ENCODE measurements at regions not wholly inside any gene's neighbourhood (a gene's known extent, or its start where the extent isn't known, plus 50 kb on each side); places are given as distances from the start of the nearest gene placed in this dataset.
"Not testable (repeated sequence)": the region's sequence is repeated elsewhere in the genome, so short reads cannot be mapped to it uniquely, and the experiment has no call there.

DNA sequence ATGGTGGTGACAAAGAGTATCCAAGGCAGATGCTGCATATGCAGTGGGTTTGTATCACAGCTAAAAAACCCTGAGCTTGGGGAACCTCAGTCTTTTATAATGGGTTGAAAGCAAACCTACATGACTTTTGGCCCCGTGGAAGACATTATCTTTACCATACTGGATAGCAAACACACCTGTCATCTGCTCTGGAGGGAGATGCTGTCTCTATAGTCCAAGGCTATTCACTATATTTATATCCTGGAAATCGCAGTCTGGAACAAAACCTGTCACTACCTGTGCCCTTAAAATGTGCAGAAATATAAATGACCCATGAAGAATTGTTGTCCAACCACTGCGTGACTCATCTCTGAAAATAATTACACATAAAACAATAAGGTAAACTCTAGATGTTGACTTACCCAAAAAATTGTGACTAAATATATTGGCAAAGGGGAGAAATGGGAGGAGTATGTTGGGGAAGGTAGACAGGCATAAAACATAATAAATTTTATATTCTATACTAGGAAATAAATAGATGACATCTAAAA lies 121.0 kb upstream of the CXADR start:
- DNase-seq (ENCODE audit: low read depth in 4 of 4, low spot score in 3 of 4), result no peak

DNA sequence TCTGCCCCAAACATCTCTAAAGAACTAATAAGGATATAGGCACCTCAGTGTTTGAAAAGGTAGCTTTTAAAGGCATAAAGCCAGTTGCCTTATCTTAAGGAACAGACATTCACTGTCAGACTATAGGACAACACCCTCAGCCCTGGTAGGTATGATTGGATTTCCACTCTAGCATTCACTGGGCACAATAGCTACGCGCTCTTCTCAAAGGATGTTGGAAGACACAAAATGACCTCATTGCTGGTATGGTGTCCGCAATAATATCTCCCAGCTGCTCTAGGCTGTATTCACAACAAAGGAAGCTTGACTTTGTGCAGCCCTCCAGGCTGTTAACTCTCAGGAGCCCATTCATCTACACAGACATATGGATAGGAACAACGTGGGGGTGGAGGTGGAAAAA lies 119.4 kb upstream of the CXADR start:
- no peak for DNase-seq (ENCODE audit: low read depth in 4 of 4, low spot score in 3 of 4)

DNA sequence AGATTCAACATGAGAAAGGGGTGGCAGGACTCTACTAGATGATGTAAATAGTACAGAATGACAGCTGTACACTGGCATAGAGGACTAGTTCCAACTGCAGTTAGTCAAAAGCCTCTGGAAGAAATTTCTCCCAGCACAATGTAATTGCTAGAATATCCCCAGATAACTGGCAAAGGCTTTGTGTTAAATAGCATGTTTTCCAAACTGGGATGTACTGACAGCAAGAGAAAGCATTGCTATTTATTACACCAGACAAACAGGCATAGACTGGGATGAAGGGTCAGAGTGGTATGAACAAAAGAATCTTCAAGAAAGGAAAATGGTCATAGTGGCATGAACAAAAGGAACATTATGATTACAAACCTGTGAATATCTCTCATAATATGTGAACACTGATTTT lies 115.9 kb upstream of the CXADR start:
- DNase-seq (ENCODE audit: low read depth in 4 of 4, low spot score in 3 of 4), result no peak

DNA sequence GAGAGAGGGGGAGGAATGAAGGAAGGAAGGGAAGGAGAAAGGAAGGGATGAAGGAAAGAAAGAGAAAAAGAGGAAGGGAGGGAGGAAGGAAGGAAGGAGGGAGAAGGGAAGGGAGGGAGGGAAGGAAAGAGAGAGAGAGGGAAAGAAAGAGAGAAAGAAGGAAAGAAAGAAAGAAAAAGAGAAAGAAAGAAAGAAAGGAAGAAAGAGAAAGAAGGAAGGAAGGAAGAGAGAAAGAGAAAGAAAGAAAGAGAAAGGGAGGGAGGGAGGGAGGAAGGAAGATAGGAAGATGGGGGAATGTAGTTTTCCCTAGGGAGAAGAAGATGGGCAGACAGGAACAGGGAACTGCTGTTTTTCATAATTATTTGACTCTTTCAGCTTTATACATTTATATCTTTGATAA lies 115.1 kb upstream of the CXADR start:
- no peak for DNase-seq (ENCODE audit: low read depth in 4 of 4, low spot score in 3 of 4)

DNA sequence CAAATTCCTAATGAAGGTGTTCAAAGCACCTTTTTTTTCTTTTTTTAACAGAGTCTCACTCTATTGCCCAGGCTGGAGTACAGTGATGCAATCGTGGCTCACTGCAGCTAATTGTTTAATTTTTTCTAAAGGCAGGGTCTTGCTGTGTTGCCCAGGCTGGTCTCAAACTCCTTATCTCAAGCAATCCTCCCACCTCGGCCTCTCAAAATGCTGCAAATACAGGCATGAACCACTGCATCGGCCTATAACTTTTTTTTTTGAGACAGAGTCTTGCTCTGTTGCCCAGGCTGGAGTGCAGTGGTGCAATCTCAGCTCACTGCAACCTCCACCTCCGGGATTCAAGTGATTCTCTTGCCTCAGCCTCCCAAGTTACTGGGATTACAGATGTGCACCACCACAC lies 113.9 kb upstream of the CXADR start:
- not testable (repeated sequence) for DNase-seq (ENCODE audit: low read depth in 4 of 4, low spot score in 3 of 4)

DNA sequence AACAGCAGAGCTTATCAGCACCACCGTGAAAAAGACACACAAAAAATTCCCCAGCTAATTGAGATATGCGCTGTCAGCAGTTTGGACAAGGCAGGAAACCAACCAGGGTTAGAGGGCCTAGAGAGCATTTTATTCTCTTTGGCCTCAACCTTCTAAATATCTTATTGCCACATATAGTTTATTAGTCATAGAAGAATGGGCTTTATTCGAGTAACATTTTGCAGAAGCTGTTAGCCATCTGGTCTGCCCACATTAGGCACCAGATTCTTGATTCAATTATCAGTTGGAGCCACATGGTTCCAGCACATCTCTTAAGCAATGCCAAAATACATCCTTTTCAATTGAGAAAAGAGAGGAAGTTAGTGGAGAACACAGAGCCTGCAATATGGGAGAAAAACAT lies 109.9 kb upstream of the CXADR start:
- DNase-seq (ENCODE audit: low read depth in 4 of 4, low spot score in 3 of 4), result no peak

DNA sequence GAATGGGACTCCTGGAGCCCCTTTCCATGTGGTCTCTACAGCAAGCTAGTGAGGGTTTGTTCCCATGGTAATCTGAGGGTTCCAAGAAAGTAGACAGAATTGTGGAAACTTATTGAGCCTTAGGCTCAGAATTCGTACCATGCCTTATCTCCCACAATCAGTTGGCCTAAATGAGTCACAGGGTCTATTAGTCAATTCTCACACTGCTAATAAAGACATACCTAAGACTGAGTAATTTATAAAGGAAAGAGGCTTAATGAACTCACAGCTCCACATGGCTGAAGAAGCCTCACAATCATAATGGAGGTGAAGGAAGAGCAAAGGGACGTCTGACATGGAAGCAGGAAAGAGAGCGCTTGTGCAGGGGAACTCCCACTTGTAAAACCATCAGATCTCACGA lies 106.6 kb upstream of the CXADR start:
- no peak for DNase-seq (ENCODE audit: low read depth in 4 of 4, low spot score in 3 of 4)

DNA sequence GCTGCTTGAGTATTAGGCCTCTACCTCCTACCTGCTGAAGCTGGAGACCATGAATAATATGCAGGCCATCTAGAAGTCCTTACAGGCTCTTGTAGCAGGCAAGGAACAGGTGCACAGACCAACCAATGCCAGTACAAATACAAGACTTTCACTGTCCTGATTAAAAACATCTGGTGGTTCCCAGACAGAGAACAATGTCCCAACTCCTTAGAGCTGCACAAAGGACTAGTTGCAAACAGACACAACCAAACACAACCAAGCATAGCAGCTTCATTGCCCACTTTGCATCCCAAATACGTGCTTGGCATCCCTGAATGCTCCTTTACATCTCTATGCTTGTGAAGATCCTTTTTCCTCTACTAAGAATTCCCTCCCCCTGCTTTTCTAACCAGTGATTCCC lies 98.1 kb upstream of the CXADR start:
- DNase-seq (ENCODE audit: low read depth in 4 of 4, low spot score in 3 of 4), result no peak

DNA sequence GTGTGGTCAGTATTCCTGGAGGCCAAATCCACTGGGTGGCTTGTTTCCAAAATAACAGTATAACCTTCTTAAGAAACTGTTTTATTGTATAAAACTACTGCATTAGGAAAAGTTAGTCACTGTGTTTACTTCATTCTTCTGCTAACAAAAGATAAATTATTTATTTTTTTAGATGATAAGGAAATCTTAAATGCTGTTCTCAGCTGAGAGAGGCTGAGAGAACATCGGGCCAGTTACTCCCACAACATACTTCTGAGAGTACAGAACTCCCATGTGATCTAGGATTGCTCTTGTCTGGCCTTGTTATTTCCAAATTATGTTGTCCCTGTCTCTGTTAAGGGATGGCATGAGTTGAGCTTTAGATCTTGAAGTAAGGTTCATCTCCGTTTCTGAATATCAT lies 96.7 kb upstream of the CXADR start:
- DNase-seq (ENCODE audit: low read depth in 4 of 4, low spot score in 3 of 4), result no peak

DNA sequence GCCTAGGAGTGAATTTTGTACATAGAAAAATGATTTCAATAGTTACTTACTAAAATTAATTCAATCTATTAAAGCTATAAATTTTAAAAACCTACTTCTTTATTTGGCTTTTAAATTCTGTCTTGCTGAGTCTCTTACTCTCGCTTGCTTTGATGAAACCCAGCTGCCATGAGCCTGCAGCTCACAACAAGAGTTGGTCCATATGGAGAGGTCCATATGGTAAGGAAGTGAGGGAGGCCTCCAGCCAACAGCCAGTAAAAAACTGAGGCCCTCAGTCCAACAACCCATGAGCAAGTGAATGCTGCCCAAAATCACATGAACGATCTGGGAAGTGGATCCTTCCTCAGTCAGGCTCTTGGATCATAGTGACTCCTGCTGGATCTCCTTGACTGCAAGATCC lies 89.9 kb upstream of the CXADR start:
- no peak for DNase-seq (ENCODE audit: low read depth in 4 of 4, low spot score in 3 of 4)

DNA sequence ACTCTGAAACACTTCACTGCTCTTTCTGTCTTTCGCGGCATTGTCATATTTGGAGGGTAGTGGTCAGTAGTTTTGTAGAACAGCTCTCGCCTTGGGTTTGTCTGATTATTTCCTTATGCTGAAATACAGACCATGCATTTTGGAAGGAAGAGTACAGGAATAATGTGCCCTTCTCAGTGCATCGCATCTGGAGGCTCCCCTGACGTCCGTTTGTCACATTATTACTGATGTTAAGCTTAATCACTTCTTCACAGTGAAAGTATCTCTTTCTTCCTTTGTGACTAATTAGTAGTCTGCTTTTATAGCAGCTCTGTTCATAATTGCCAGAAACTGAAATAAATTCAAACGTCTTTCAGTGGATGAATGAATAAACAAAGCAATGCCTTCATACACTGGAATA lies 85.7 kb upstream of the CXADR start:
- no peak for DNase-seq (ENCODE audit: low read depth in 4 of 4, low spot score in 3 of 4)

DNA sequence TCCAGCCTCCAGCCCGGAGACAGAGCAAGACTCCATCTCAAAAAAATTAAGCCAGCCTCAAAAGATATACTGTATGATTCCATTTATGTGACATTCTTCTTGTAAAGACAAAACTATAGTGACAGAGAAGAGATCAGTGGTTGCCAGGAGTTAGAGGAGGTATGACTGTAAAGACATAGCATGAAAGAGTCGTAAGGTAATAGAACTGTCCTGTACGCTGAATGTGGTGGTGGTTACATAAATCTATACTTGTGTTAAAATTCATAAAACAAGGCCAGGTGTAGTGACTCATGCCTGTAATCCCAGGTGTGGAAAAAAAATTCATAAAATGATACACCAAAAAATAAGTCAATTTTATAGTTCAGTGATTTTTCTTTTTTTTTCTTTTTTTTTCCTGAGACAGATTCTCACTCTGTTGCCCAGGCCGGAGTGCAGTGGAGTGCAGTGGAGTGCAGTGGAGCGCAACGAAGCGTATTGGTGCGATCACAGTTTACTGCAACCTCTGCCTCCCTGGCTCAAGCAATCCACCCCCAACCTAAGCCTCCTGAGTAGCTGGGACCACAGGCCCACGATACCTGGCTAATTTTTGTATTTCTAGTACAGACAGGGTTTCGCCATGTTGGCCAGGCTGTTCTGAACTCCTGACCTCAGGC lies 84.9 kb upstream of the CXADR start:
- DNase-seq (ENCODE audit: low read depth in 4 of 4, low spot score in 3 of 4), result no peak

DNA sequence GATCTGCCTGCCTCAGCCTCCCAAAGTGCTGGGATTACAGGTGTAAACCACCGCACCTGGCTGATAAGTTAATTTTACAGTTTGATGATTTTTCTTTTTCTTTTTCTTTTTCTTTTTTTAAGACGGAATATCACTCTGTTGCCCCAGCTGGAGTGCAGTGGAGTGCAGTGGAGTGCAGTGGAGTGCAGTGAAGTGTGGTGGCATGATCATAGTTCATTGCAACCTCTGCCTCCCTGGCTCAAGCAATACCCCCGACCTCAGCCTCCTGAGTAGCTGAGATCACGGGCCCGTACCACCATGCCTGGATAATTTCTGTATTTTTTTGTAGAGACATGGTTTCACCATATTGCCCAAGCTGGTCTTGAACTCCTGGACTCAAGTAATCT lies 84.4 kb upstream of the CXADR start:
- DNase-seq (ENCODE audit: low read depth in 4 of 4, low spot score in 3 of 4), result no peak

DNA sequence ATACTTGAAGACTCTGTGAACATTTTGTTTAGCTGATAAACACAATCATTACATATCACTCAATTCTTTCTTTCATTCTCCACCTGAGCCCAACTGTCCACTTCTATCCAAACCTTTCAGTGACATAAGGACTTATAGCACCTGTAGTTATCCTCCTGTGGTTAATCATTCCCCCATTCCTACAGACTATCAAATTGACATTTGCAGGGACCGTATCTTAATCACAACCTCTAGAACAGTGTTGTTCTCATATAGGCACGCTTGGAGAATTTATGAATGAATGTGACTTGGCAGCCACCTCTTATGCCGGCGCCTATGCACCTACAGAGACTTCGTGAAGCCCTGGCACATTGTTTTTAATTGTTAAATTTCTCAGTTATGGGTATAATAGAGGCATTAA lies 83.9 kb upstream of the CXADR start:
- DNase-seq (ENCODE audit: low read depth in 4 of 4, low spot score in 3 of 4), result no peak

DNA sequence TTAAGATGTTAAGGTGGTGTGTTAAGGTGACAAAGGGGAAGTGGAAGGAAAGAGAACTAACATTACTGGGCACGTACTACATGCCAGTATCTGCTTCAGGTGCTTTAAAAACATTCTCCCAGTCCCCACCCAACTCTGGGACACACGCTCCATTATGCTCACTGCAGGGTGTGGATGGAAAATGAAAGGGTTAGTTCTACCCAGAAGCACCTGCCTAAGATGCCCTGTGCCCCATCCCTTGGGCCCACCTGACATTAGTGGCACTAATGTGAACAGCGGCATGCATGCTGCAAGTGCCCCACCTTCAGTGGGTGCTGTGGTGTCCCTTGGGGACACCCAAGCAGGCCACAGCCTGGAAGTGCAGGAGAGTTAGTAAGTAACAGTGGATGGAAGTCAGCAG lies 82.9 kb upstream of the CXADR start:
- no peak for DNase-seq (ENCODE audit: low read depth in 4 of 4, low spot score in 3 of 4)

DNA sequence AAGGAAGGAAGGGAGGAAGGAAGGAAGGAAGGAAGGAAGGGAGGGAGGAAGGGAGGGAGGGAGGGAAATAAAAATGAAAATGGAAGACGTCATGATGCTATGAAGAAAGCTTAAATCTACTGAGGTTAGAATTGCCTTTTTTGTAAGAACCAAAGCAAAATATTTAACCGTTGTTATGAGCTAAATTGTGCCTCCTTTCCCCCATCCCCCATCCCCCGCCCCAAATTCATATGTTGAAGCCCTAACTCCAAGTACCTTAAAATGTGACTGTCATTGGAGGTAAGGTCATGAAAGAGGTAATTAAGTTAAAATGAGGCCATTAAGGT lies 80.1 kb upstream of the CXADR start:
- DNase-seq (ENCODE audit: low read depth in 4 of 4, low spot score in 3 of 4), result no peak

DNA sequence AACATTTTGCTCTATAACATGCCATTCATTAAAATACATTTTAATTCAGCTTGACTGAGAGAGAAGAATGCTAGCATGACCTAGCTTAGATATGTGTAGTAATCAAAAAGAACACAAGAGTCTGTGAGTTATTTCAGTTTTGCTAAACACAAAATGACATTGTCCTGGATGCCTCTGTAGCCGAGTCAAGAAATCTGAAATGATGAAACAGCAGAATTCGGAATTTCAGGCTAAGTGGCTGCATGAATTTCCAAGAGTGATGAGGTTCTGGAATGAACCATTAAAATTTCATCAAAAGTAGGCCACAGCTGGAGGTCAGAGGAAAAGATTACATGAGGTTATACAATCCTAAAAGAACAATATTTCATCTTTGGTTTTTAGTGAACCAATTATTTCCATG lies 79.1 kb upstream of the CXADR start:
- no peak for DNase-seq (ENCODE audit: low read depth in 4 of 4, low spot score in 3 of 4)

DNA sequence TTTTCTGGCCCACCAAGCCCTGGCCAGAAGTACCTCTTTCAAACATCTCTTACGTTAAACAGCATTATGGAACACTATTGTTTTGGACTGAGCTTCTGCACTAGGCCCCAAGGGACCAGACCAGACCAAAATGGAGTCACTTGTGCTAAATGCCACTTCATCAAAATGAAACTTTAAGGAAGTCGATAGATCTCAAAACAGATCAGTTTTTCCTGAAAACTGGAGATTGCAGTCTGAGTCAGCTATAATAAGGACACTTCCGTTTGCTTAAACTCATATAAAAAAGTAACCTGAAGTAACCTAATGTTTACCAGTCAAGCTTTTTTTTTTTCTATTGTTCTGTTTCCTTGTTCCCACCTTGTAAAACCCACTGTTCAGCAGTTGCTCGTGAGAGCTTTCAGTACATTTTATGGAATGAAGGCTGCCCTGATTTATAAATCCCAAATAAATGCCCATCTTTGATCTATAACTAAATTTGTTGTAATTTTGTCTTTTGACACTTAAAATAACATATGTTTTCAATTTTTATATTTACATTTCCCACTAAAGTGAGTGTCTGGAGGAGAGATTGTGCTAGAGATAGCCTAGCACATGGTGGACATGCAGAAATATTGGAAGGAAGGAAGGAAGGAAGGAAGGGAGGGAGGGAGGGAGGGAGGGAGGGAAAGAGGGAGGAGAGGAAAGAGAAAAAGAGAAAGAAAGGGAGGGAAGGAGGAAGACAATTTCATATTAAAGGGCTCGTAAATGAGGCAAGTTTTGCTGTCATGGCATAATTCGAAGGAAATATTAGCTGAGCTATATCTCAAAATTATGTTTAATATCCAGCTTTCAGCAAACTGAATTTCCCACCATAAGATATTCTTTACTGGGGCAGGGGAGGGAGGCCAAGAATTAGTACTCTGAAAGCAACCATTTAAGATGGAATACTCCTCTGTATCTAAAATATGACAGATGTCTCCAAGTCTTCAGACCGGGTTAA lies 77.0 kb upstream of the CXADR start:
- DNase-seq (ENCODE audit: low read depth in 4 of 4, low spot score in 3 of 4), result no peak

DNA sequence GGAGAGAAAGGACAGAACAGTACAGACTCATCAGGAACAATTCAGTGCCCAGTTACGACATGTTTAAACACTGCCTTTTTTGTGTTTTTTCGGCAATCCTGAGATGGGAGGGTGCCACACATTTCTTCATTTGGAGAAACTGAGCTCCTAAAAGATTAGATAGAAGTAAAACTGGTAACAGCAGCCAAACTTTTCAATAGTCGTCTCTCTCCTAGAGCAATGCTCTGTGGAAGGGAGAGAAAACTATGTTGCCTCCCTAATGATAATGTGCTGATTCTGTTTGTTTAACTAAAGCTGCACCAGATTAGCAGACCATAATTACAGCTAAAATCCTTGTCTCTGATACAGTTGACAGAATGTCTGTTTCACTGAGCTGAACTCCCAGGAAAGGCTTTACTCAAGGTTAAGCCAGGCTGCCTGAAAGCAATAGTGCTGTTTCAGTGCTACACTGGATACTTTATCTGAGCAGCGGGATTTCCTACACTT lies 76.2 kb upstream of the CXADR start:
- DNase-seq (ENCODE audit: low read depth in 4 of 4, low spot score in 3 of 4), result peak in 1 of 4 donors; percentile 10

DNA sequence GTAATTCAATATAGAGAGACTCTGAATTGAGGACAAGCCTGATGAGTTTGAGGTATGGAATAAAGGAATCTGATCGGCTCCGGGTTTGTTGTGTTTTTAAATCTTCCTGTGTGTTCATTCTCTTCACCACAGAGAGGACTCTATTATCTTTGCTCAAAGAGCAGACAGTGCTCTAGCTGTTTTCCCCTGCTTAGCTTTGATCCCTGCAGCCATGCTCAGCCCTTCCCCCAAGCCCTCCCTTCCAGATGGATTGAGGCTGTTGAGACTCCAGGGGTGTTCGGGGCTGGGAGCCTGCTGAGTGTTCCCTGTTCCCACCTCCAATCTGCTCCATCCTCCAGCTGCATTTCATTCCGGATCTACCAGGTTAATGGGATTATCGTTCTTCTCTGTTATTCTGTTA lies 74.2 kb upstream of the CXADR start:
- DNase-seq (ENCODE audit: low read depth in 4 of 4, low spot score in 3 of 4), result no peak

DNA sequence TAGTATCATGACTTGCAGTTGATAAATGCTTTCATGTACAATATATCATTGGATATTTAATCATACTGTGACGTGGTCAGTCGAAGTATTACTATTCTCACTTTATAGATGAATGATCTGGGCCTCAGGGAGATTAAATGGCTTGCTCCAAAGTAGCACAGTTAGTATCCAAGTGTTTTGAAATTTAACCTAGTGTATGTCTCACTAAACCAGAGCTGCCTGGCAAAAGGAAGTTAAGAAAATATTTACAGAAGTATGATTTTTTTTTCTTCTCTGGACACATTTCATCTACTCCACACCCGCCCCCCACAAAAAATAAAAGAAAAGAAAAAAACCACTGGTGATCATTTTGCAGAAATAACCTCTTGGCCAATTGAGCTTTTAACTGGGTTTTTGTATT lies 71.9 kb upstream of the CXADR start:
- no peak for DNase-seq (ENCODE audit: low read depth in 4 of 4, low spot score in 3 of 4)

DNA sequence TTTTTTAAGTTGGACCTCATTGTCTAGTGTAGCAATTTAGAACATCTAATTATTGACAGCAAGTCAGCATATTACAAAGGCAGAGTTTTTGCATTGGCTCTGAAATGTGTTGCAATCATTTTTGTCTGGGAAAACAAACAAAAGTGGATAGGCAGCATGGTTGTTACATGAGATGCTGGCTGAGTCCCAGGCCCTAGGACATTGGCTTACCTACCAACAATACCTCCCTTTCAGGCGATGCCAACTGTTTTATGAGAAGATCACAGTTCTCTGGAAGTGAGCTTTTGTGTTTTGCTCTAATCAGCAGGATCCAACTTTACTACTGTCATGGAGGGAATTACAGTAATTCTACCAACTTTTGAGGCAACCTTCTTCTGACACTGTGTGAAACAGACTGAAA lies 71.5 kb upstream of the CXADR start:
- no peak for DNase-seq (ENCODE audit: low read depth in 4 of 4, low spot score in 3 of 4)

Measured in left renal pelvis (tissue), 4 donors.